Tibial nerve (tissue), 4 donors: ENCODE measurements at regions not wholly inside any gene's neighbourhood (a gene's known extent, or its start where the extent isn't known, plus 50 kb on each side); places are given as distances from the start of the nearest gene placed in this dataset.

Experiments
- DNase-seq, 2 donors: peaks; one replicate each; pipeline ENCODE4 v3.0.0-alpha.2; 2019; ENCODE audit warnings: low spot score in 2 of 2
- H3K27ac ChIP-seq, 4 donors: fragments of 200-600 bp; sonication (generic) in 3 of 4; one replicate each; pipeline ENCODE4 v1.5.1; 2017 to 2019; ENCODE audit warnings: mild to moderate bottlenecking in 1 of 4
- H3K27me3 ChIP-seq, 2 donors: fragments of 200-600 bp; sonication (generic) in 1 of 2; one replicate each; pipeline versions ENCODE4 v1.5.1 to v1.6.0; 2017 to 2019
- H3K36me3 ChIP-seq, 3 donors: fragments of 200-600 bp; sonication (generic); one replicate each; pipeline ENCODE4 v1.5.1; 2018 to 2019
- H3K4me1 ChIP-seq, 4 donors: fragments of 200-600 bp; sonication (generic) in 3 of 4; one replicate each; pipeline ENCODE4 v1.5.1; 2017 to 2019
- H3K4me3 ChIP-seq, 4 donors: fragments of 200-600 bp; sonication (generic) in 3 of 4; one replicate each; pipeline ENCODE4 v1.5.1; 2017 to 2019; ENCODE audit warnings: mild to moderate bottlenecking in 1 of 4, moderate library complexity in 1 of 4
- H3K9me3 ChIP-seq, 4 donors: fragments of 200-600 bp; sonication (generic) in 3 of 4; one replicate each; pipeline ENCODE4 v1.5.1; 2017 to 2019
- EP300 ChIP-seq, 2 donors: sonication (generic); formaldehyde crosslinking; IDR thresholded peaks; one replicate each; pipeline ENCODE4 v1.6.1; 2017; ENCODE audit warnings: antibody characterized with exemption in 2 of 2, mild to moderate bottlenecking in 1 of 2
- POLR2A ChIP-seq, 2 donors: fragments of 450-650 bp; IDR thresholded peaks; one replicate each; pipeline ENCODE4 v1.6.1; 2017; ENCODE audit warnings: antibody characterized with exemption in 2 of 2, mild to moderate bottlenecking in 2 of 2, moderate library complexity in 2 of 2
- WGBS, 2 donors: methylation state at CpG; one replicate each; pipeline ENCODE4 v1.1.5; 2018; 5-methylcytosine and 5-hydroxymethylcytosine counted together
- TF ChIP-seq, protein P1 (sequence below), 5 experiments: fragments of 200-600 bp in 3 of 5; fragments of 450-650 bp in 2 of 5; sonication (generic) in 3 of 5; IDR thresholded peaks; one replicate each; pipeline ENCODE4 v1.5.1; 2016 to 2019; ENCODE audit warnings: antibody characterized with exemption in 5 of 5, mild to moderate bottlenecking in 3 of 5, moderate library complexity in 2 of 5

DNA sequence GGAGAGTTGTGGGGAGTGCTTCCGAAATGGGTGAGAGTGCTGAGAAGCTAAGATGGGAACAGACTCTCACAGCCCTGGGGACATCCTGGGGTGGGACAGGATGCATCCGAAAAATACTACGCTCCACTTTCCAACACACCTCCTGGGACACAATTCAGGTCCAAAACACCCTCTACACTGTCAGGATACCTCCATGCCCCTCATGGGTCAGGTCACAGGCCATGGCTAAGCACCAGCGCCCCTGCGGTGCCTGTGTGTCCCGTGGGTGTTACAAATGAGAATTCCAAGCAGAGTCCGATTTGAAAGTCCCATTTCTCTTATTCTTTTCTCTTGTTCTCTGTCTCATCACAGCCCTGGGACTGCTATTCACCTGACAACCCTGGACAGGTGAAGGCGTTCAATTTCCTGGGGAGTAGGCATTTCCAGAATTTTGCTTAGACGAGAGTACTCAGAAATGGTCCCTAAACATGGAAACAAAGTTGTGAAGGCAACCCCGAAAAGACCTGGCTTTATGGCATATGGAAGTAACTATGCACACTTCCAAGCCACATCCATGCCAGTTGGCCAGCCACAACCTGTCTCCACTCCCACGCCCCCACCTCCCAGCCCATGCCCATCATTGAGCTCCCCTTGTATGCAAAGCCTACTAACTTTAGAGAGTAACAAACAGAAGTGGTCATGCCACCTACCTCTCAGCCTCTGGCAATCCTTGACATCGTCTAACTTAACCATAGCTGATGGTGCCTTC is 87.9 kb upstream of the ZNF507 start:
- Histone ChIP-seq H3K4me1 (no peaks in the 10 kb centered on the region), H3K27me3 (peaks cover 0 to 5% of the 10 kb centered on the region in 2 donors), H3K36me3 (no peaks in the 10 kb centered on the region), H3K9me3 (no peaks in the 10 kb centered on the region), H3K4me3 (no peak overlapping the region), H3K27ac (no peak overlapping the region)
- TF ChIP-seq, protein P1, sequence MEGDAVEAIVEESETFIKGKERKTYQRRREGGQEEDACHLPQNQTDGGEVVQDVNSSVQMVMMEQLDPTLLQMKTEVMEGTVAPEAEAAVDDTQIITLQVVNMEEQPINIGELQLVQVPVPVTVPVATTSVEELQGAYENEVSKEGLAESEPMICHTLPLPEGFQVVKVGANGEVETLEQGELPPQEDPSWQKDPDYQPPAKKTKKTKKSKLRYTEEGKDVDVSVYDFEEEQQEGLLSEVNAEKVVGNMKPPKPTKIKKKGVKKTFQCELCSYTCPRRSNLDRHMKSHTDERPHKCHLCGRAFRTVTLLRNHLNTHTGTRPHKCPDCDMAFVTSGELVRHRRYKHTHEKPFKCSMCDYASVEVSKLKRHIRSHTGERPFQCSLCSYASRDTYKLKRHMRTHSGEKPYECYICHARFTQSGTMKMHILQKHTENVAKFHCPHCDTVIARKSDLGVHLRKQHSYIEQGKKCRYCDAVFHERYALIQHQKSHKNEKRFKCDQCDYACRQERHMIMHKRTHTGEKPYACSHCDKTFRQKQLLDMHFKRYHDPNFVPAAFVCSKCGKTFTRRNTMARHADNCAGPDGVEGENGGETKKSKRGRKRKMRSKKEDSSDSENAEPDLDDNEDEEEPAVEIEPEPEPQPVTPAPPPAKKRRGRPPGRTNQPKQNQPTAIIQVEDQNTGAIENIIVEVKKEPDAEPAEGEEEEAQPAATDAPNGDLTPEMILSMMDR (IDR thresholded peaks at IDR 0.05), result no peak
- TF ChIP-seq EP300 (IDR thresholded peaks at IDR 0.05) (no peak), POLR2A (IDR thresholded peaks at IDR 0.05) (no peak)
- no peak for DNase-seq
- WGBS, 2 donors, result 76 to 77% methylated on average over 12 of the region's 12 CpGs

DNA sequence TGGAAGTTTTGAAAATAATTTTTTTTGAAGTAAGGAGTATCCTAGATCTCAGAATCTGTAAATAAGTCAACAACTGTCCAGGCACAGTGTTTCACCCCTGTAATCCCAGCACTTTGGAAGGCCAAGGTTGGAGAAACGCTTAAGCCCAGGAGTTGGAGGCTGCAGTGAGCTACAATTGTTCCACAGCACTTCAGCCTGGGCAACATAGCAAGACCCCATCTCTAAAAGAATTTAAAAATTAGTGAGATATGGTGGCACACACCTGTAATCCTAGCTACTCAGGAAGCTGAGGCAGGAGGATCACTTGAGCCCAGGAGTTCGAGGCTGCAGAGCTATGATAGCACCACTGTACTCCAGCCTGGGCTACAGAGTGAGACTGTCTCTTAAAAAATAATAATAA is 87.2 kb upstream of the ZNF507 start:
- Histone ChIP-seq H3K27ac (no peak overlapping the region), H3K4me3 (no peak overlapping the region), H3K36me3 (no peaks in the 10 kb centered on the region), H3K27me3 (peaks cover 0 to 5% of the 10 kb centered on the region in 2 donors), H3K9me3 (no peaks in the 10 kb centered on the region), H3K4me1 (no peaks in the 10 kb centered on the region)
- DNase-seq, result no peak
- 86 to 95% methylated on average over 2 of the region's 2 CpGs for WGBS, 2 donors
- TF ChIP-seq EP300 (IDR thresholded peaks at IDR 0.05), result no peak
- TF ChIP-seq, protein P1 (IDR thresholded peaks at IDR 0.05), result no peak
- no peak for TF ChIP-seq POLR2A (IDR thresholded peaks at IDR 0.05)

DNA sequence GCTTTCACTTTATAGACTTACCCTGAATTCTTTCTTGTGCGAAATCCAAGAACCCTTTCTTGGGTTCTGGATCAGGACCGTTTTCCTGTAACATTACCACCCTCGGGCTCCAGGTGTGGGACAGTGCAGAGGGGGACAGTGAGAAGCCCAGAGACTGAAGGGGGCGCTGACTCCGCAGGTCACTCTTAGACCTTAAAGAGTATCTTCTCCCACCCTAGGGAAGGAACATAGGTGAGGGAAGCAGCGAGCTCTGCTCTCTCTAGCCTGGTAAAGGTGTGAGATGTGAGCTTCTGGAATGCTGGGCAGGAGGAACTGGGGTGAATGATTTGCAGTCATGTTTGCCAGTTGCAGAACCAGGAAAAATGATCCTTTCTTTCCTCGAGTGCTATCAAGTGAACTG is 80.8 kb upstream of the ZNF507 start:
- H3K9me3 ChIP-seq, result no peaks in the 10 kb centered on the region
- H3K27me3 ChIP-seq, result no peaks in the 10 kb centered on the region
- no peaks in the 10 kb centered on the region for H3K4me1 ChIP-seq
- no peak for TF ChIP-seq POLR2A (IDR thresholded peaks at IDR 0.05)
- TF ChIP-seq, protein P1 (IDR thresholded peaks at IDR 0.05), result no peak
- no peak for TF ChIP-seq EP300 (IDR thresholded peaks at IDR 0.05)
- no peak for DNase-seq
- H3K4me3 ChIP-seq, result no peak overlapping the region
- H3K27ac ChIP-seq, result no peak overlapping the region
- no peaks in the 10 kb centered on the region for H3K36me3 ChIP-seq
- 86% methylated on average over 7 of the region's 7 CpGs for WGBS, 2 donors

DNA sequence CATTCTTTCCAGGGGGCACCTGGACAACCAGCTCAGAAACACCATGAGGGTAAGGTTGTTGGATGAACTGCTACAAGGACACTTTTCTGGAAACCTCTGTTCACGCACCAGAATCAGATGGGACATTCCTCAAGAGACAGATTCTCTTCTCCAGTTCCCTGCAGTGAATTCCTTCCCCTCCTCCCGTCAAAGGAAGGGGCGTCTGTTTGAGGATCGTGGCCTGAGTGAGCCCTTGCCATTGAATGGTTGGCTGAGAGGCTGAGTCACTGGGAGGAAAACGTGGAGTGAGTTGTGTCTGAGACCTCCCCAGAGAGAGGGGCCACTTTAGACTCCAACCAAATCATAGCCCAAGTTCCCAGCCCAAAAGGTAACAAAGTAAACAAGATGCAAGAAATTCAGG is 79.4 kb upstream of the ZNF507 start:
- WGBS, 2 donors, result 14 to 23% methylated on average over 5 of the region's 5 CpGs
- H3K4me1 ChIP-seq, result no peaks in the 10 kb centered on the region
- no peaks in the 10 kb centered on the region for H3K36me3 ChIP-seq
- H3K27ac ChIP-seq, result no peak overlapping the region
- DNase-seq, result no peak
- H3K4me3 ChIP-seq, result no peak overlapping the region
- H3K27me3 ChIP-seq, result no peaks in the 10 kb centered on the region
- H3K9me3 ChIP-seq, result no peaks in the 10 kb centered on the region
- no peak for TF ChIP-seq POLR2A (IDR thresholded peaks at IDR 0.05)
- TF ChIP-seq EP300 (IDR thresholded peaks at IDR 0.05), result no peak
- TF ChIP-seq, protein P1 (IDR thresholded peaks at IDR 0.05), result no peak

DNA sequence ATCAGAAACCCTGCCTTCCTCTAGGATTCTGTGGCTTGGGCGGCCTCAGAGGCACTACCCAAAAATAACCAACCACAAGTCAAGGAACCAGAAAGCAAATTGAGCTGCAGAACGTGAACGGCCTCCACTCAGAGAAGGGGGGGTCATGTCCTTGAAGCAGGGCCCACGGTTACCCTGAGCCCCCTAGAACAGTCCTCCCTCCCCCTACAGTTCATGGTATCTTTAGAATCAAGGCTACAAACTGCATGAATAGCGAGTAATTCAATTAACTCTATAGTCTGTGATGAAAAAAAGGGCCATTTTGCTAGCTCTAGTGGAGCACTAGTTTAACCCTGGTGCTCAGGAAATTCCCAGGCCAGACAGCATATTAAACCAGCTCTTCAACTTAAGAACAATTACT is 79.0 kb upstream of the ZNF507 start:
- WGBS, 2 donors, result 31 to 33% methylated on average over 5 of the region's 5 CpGs
- Histone ChIP-seq H3K27ac (no peak overlapping the region), H3K4me1 (no peaks in the 10 kb centered on the region), H3K27me3 (no peaks in the 10 kb centered on the region), H3K4me3 (no peak overlapping the region), H3K9me3 (no peaks in the 10 kb centered on the region), H3K36me3 (no peaks in the 10 kb centered on the region)
- TF ChIP-seq POLR2A (IDR thresholded peaks at IDR 0.05) (no peak), EP300 (IDR thresholded peaks at IDR 0.05) (no peak)
- TF ChIP-seq, protein P1 (IDR thresholded peaks at IDR 0.05), result no peak
- DNase-seq, result no peak
